ENCODE measurements at regions not wholly inside any gene's neighbourhood (a gene's known extent, or its start where the extent isn't known, plus 50 kb on each side); places are given as distances from the start of the nearest gene placed in this dataset.

- intact Hi-C loops (cut with DNase I) = no loop called here
- Histone ChIP-seq H3K36me3 (no peaks in the 10 kb centered on the region), H3K9me3 (no peaks in the 10 kb centered on the region), H3K4me3 (no peak overlapping the region), H3K27ac (no peak overlapping the region), H3K4me1 (ENCODE audit: insufficient read depth) (no peaks in the 10 kb centered on the region), H3K27me3 (no peaks in the 10 kb centered on the region)
- WGBS, 3 donors = 63 to 73% (median 65%) methylated on average over 1 of the region's 1 CpG
- no peak for TF ChIP-seq POLR2A (IDR thresholded peaks at IDR 0.05)
- no peak for TF ChIP-seq EP300 (IDR thresholded peaks at IDR 0.05)
- no peak for TF ChIP-seq CTCF (IDR thresholded peaks at IDR 0.05)
- DNase-seq = no peak
Measured at GRCh38 chr13:84744203-84744602, 861.9 kb upstream of the SLITRK1 start.

DNA sequence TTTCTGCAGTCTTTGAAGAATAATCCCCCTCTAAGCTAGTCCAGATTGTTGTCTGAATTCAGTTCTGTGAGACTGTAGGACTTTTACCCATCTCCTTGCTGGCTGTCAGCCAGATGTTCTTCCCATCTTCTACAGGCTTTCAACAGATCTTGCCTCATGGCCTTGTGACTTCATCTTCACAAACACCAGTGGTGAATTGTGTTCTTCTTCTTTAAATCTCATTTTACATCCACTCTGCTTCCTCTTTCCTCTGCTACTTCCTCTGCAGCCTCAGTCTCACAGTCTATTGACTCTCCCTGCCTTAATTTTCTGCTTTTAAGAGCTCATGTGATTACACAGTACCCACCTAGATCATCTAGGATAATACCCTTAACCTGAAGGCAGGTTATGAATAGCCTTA, 859.0 kb upstream of the SLITRK1 start:
- Histone ChIP-seq H3K4me3 (no peak overlapping the region), H3K27me3 (no peaks in the 10 kb centered on the region), H3K36me3 (no peaks in the 10 kb centered on the region), H3K9me3 (no peaks in the 10 kb centered on the region), H3K4me1 (ENCODE audit: insufficient read depth) (no peaks in the 10 kb centered on the region), H3K27ac (no peak overlapping the region)
- intact Hi-C loops (cut with DNase I) = no loop called here
- TF ChIP-seq POLR2A (IDR thresholded peaks at IDR 0.05) (no peak), CTCF (IDR thresholded peaks at IDR 0.05) (no peak), EP300 (IDR thresholded peaks at IDR 0.05) (no peak)
- DNase-seq = no peak

GRCh38 chr13:84739021-84739420, 856.7 kb upstream of the SLITRK1 start:
- 56 to 83% (median 62%) methylated on average over 2 of the region's 2 CpGs for WGBS, 3 donors
- no peak overlapping the region for H3K4me3 ChIP-seq
- no peaks in the 10 kb centered on the region for H3K9me3 ChIP-seq
- H3K4me1 ChIP-seq (ENCODE audit: insufficient read depth) = no peaks in the 10 kb centered on the region
- DNase-seq = no peak
- no peaks in the 10 kb centered on the region for H3K27me3 ChIP-seq
- TF ChIP-seq CTCF (IDR thresholded peaks at IDR 0.05) = no peak
- no peak for TF ChIP-seq POLR2A (IDR thresholded peaks at IDR 0.05)
- TF ChIP-seq EP300 (IDR thresholded peaks at IDR 0.05) = no peak
- H3K36me3 ChIP-seq = no peaks in the 10 kb centered on the region
- no peak overlapping the region for H3K27ac ChIP-seq
- intact Hi-C loops (cut with DNase I) = no loop called here

GRCh38 chr13:84737661-84738060, 855.4 kb upstream of the SLITRK1 start:
- no peaks in the 10 kb centered on the region for H3K36me3 ChIP-seq
- intact Hi-C loops (cut with DNase I) = no loop called here
- 23 to 53% (median 47%) methylated on average over 1 of the region's 1 CpG for WGBS, 3 donors
- TF ChIP-seq CTCF (IDR thresholded peaks at IDR 0.05) (no peak), POLR2A (IDR thresholded peaks at IDR 0.05) (no peak), EP300 (IDR thresholded peaks at IDR 0.05) (no peak)
- H3K9me3 ChIP-seq = no peaks in the 10 kb centered on the region
- H3K27ac ChIP-seq = no peak overlapping the region
- no peak overlapping the region for H3K4me3 ChIP-seq
- no peak for DNase-seq
- H3K4me1 ChIP-seq (ENCODE audit: insufficient read depth) = no peaks in the 10 kb centered on the region
- no peaks in the 10 kb centered on the region for H3K27me3 ChIP-seq

GRCh38 chr13:84730376-84730775, 848.1 kb upstream of the SLITRK1 start:
- H3K36me3 ChIP-seq = no peaks in the 10 kb centered on the region
- DNase-seq = no peak
- 38 to 54% (median 53%) methylated on average over 2 of the region's 2 CpGs for WGBS, 3 donors
- no peak overlapping the region for H3K4me3 ChIP-seq
- no peaks in the 10 kb centered on the region for H3K4me1 ChIP-seq (ENCODE audit: insufficient read depth)
- TF ChIP-seq POLR2A (IDR thresholded peaks at IDR 0.05) = no peak
- no peak for TF ChIP-seq EP300 (IDR thresholded peaks at IDR 0.05)
- H3K27ac ChIP-seq = no peak overlapping the region
- intact Hi-C loops (cut with DNase I) = no loop called here
- no peaks in the 10 kb centered on the region for H3K9me3 ChIP-seq
- H3K27me3 ChIP-seq = no peaks in the 10 kb centered on the region
